LoVo (cell line): ENCODE measurements at regions not wholly inside any gene's neighbourhood (a gene's known extent, or its start where the extent isn't known, plus 50 kb on each side); places are given as distances from the start of the nearest gene placed in this dataset.
"Not testable (repeated sequence)": the region's sequence is repeated elsewhere in the genome, so short reads cannot be mapped to it uniquely, and the experiment has no call there.

ENCODE experiments used
- DNase-seq: peaks from one replicate; pipeline ENCODE4 v3.0.0-alpha.2; 2016; ENCODE audit warnings: low spot score

GRCh38 chr2:76169276-76170008 lies 458.7 kb upstream of the GCFC2 start:
- DNase-seq = no peak

DNA sequence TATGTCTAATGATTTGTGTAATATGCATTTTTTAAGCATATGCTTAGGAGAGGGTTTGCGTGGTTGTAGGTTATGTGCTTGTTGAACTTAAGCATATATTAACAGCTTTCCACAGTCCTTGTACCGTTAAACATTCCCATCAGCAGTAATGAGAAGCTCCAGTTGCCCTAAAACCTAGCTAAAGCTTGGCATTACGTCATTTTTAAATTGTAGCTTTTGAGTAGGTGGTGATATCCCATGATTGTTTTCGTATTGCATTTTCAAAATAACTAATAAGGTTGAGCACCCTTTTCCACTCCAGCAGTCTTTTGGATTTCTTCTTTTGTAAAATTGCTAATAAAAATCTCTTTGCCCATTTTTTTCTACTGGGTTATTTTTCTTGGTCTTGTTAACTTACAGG lies 453.1 kb upstream of the GCFC2 start:
- DNase-seq = no peak

DNA sequence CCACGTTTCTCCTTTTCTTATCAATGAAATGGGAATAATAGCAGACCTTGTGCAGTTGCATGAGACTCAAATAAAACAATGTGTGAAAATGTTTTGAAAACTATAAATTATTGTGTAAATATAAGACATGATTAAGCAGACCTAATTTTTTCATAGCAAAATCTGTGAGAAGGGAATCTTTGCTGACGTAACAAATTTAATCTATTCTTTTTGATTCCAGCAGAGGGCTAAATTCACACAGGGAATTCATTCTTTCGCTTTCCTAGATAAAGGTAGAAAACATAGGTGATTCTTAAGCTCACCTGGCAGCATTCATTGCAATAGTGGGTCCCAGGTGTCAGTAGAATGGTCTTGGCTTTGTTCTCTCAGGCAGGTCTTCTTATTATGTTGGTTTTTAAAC lies 450.0 kb upstream of the GCFC2 start:
- no peak for DNase-seq

DNA sequence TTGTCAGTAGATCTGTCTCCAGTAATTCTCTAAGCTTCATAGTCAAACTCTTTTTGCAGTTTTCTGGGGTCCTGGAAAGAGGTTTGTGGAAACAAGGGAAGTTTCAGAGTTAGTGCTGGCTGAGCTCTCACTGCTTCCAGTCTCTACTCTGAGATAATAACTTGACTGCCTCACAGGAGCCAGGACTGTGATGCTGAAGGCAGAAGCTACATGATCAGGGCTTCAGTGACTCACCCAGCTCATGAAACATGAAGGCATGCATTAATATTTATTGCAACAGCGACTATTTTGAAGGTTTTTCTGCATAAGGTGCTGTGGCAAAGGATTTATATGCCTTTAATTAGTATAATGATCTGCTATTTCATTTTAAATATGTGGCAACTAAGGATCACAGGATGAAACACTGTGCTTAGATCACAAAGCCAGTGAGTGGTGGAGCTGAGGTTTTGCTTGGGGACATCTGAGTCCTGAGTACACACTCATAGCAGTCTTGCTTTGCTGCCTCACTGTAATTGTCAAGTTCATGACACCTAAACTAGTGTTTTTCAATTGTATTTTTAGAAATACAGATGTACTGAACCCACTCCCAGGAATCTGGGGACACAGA lies 448.4 kb upstream of the GCFC2 start:
- DNase-seq = no peak

DNA sequence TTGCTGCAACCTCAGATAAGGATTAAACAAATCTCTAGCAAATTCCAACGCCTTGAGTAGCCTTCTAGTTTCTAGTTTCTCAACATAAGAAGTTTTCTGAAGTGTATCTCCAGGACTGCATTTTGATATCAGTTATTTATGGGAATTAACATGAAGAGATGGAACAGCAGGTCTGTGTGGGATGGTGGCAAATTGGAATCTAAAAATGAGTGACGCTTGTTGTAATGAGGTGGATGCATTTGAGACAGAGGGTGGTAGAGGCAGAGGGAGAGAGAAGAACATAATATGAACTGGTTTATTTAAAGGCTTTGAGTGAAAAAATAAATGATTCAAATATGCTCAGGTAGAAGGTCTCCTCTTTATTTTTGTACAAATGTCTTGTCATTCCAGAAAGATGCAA lies 446.8 kb upstream of the GCFC2 start:
- no peak for DNase-seq

GRCh38 chr2:76154981-76155380 lies 444.3 kb upstream of the GCFC2 start:
- DNase-seq = no peak

DNA sequence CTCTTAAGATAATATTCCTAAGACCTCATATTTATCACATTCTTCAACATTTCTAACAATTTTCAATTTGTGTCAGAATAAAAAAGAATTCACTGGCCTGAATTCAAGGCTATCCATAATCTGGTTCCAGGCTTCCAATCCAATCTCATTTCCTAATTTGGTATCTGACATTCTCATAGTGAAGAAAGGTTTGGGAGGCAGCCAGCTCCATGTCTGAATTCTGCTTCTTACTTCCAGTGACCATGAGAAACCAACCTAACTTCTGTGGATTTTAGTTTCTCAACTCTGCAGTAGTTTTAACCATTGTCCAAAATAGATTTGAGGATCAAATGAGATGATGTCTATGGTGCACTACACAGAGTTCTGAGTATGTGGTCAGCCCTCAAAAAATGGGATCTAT lies 439.1 kb upstream of the GCFC2 start:
- DNase-seq = no peak

DNA sequence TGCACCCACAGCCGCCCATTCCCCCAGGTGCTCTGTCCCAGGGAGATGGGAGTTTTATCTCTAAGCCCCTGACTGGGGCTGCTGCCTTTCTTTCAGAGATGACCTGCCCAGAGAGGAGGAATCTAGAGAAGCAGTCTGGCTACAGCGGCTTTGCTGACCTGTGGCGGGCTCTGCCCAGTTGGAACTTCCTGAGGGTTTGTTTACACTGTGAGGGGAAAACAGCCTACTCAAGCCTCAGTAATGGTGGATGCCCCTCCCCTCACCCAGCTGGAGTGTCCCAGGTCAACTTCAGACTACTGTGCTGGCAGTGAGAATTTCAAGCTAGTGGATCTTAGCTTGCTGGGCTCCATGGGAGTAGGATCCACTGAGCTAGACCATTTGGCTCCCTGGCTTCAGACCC lies 428.6 kb upstream of the GCFC2 start:
- DNase-seq = not testable (repeated sequence)

- DNase-seq = no peak
These were observed 417.9 kb upstream of the GCFC2 start for GRCh38 chr2:76128622-76129021.

- DNase-seq = no peak
These were observed 409.5 kb upstream of the GCFC2 start for GRCh38 chr2:76120176-76120575.

DNA sequence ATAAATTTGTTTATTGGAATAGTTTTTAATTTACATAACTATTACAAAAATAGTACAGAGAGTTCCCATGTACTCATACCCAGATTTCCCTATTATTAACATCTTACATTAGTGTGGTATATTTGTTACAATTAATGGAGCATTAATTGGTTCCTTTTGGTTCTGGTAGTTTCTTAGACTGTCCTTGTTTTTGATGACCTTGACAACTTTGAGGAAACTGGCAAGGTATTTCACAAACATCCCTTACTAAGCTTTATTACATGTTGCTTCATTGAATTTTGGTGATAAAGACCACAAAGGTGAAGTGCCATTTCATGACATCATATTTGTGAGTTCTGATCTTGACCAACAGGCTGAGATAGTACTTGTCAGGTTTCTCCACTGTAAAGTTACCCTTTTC lies 379.0 kb upstream of the GCFC2 start:
- no peak for DNase-seq

DNA sequence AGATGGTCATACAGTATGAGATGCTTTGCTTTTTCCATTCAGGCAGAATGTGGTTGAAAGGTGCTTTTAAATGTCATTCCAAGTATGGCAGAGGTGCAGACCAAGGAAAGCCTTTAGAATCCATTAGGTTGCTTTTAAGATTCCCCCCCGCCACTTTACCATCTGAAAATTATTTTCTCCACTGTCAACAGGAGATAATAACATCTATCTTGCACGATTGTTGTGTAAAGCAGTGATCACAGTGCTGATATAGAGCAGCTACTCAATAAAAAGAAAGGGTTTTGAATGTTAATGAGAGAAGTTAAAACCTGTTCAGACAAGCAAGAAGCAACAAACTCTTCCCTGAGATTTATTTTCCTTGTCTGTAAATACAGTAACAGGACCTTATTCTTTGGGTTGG lies 372.5 kb upstream of the GCFC2 start:
- no peak for DNase-seq

DNA sequence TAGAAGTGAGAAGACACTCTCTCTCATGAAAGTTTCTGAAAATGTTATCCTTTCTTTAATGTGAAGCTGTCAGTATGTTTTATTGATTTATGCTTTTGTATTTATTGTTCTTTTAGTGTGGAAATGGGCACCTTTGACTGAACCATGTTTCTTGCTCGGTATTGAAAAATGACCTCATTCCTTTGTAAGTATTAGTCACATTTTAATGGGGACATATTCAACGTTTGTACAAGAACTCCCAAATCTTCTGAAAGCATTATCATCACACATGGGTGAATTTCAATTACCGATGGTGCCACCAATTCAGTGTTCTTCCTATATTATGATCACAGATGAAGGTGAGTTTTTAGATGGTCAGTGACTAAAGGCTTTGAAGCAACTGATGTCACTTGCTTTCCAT lies 371.8 kb upstream of the GCFC2 start:
- DNase-seq = no peak

DNA sequence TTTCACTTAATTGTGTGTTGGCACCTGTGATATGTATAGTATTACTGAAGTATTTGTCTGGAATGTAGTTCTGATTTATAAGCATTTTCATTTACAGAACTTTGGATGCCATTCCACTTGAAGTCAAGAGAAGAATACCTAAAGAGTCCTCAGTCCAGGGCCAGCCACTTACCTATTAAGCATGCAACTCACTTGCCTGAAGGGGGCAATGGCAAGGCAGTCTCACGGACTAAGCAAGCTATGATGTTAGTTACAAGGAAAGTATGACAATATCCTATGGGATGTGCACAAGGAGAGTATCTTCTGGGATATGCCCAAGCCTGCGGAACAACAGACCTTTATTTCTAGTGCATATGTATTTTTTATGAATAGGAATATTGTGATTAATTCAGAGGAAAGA lies 369.4 kb upstream of the GCFC2 start:
- DNase-seq = no peak

- no peak for DNase-seq
These were observed 364.4 kb upstream of the GCFC2 start for GRCh38 chr2:76075126-76075525.

DNA sequence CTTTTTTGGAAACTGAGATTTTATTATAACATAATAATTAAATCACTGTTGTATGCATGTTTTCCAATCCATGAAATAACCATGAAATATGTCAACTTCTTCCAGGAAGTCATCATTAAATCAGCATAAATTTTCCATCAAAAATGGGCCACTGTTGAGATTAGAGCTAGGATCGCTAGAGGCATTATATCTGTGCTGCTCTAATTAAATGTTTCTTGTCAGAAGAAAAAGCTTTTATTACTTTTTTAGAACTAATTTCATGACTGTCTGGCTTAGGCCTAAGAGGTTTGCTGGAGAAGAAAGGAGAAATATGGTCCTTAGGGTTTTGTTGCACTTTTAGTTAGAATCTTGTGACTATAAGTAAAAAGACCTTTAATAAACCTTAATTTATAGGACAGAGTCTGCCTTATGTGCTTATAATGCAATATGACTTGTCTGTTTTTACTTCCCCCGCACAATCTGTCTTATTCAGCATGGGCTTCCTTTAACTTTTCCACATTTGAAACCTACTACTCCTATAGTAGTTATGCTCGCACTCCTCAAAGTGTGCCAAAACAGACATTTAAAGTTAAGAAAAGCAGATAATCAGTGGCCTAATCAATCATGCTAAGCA lies 363.4 kb upstream of the GCFC2 start:
- DNase-seq = no peak

DNA sequence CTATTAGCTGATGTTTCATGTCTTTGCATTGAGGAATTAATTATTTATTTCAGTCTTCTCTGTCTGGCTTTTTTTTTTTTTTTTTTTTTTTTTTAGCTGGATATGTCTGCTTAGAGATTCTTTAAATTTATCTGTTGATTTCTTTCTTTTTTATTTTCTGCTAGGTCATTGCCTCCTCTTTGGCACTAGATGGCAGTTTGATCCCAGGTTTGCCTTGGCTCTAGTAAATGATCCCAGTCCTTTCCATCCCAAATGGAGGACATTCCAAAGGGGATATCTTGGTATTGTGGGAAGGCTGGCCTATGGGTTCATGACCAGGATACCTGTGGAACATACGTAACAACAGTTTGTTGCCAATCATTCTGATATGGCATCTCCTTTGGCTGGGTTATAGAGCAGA lies 339.5 kb upstream of the GCFC2 start:
- no peak for DNase-seq

GRCh38 chr2:76044701-76045100 lies 334.0 kb upstream of the GCFC2 start:
- no peak for DNase-seq

DNA sequence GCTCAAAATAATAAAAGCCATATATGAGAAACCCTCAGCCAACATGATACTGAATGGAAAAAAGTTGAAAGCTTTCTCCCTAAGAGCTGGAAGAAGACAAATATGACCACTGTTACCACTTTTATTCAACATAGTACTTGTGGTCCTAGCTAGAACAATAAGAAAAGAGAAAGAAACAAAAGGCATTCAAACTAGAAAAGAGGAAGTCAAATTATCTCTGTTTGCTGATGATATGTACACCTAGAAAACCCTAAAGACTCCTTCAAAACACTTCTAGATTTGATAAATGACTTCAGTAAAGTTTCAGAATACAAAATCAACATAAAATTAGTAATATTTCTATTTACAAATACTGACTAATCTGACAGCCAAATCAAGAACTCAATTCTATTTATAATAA lies 328.8 kb upstream of the GCFC2 start:
- DNase-seq = no peak

DNA sequence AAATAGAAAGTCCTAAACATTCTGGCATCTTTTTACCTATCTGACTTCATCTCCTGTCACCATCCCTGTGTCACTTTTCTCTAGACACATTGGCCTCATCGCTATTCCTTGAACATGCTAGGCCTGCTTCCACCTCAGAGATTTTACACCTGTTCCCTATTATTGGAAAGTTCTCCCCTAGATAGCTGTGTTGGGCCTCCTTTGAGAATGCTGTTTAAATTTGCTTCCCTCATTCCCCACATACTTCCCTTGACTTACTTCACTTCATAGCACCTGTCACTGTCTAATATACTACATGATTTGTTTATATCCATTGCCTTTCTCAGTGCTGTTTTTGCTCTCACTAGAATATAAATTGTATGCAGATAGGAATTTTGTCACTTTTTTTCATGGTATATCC lies 317.0 kb upstream of the GCFC2 start:
- DNase-seq = no peak

- DNase-seq = no peak
These were observed 308.4 kb upstream of the GCFC2 start for GRCh38 chr2:76019128-76019527.

DNA sequence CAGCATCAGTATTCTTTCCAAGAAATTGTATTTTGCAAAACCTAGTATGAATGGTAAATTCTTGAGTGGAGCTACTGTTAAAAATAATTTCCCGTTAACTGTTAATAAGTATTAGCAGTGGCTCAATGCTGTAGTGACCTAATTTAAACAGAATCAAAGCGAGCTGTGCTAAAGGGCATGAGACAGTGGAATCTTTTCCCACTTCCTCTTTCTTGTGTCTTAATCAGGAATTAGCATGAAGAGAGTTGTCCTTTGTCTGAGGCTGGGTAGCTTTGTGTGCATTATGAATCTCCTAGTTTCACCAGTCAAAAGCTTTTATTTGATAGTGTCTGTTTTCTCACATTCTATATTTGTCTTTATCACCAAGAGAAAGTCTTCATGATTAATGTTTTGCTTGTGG lies 298.8 kb upstream of the GCFC2 start:
- DNase-seq = no peak

DNA sequence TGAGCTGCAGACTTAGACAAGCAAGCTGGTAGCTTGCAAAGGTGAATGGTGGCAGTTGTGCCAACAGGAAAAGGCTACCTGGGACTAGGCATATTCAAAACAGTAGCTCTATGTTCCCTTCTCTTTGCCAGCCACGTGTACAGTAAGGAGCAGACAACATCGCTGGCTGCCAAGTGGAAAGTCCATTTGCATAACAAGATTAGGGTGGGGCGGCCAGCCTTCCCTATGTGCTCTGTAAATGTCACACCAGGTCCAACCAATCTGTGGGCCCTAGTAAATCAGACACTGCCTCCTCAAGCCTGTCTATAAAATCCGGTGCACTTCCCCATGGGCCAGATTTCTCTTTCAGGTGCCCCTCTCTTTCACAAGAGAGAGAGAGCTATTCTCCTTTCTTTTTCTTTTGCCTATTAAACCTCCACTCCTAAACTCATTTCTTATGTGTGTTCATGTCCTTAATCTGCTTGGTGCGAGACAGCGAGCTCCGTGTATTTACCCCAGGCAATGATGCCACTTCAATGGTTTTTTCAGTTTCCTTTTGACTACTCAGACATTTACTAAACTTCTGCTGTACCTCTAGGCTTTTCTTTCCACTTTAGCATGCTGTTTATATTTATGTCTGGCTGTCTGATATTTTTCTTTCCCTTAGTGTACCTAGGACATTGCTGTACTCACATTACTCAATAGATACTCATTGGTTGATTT lies 297.4 kb upstream of the GCFC2 start:
- no peak for DNase-seq
